ENCODE measurements at regions not wholly inside any gene's neighbourhood (a gene's known extent, or its start where the extent isn't known, plus 50 kb on each side); places are given as distances from the start of the nearest gene placed in this dataset.
"Not testable (repeated sequence)": the region's sequence is repeated elsewhere in the genome, so short reads cannot be mapped to it uniquely, and the experiment has no call there.

- TF ChIP-seq CTCF (IDR thresholded peaks at IDR 0.05) = no peak
- no peaks in the 10 kb centered on the region for H3K36me3 ChIP-seq (ENCODE audit: control insufficient read depth, insufficient read depth, low read length)
- no peaks in the 10 kb centered on the region for H3K4me1 ChIP-seq
- H3K9me3 ChIP-seq (ENCODE audit: control insufficient read depth, low read length) = no peaks in the 10 kb centered on the region
- H3K79me2 ChIP-seq = no peaks in the 10 kb centered on the region
- no peak overlapping the region for H3K4me2 ChIP-seq (ENCODE audit: low read length)
- no peaks in the 10 kb centered on the region for H3K27me3 ChIP-seq (ENCODE audit: control insufficient read depth, insufficient read depth, low read length)
- H3K9ac ChIP-seq = no peak overlapping the region
- no peak overlapping the region for H2AFZ ChIP-seq
- H3K27ac ChIP-seq = no peak overlapping the region
- no peak overlapping the region for H3K4me3 ChIP-seq (ENCODE audit: low read depth, low read length)
These were observed 360.9 kb downstream of the SLITRK5 start for GRCh38 chr13:88031980-88032559.

GRCh38 chr13:88036205-88036604 lies 365.0 kb downstream of the SLITRK5 start:
- H3K27ac ChIP-seq; H3K9ac ChIP-seq; H3K4me2 ChIP-seq (ENCODE audit: low read length); H2AFZ ChIP-seq; H3K36me3 ChIP-seq (ENCODE audit: control insufficient read depth, insufficient read depth, low read length); H3K27me3 ChIP-seq (ENCODE audit: control insufficient read depth, insufficient read depth, low read length); H3K9me3 ChIP-seq (ENCODE audit: control insufficient read depth, low read length); H3K4me1 ChIP-seq; H3K79me2 ChIP-seq; H3K4me3 ChIP-seq (ENCODE audit: low read depth, low read length): not testable (repeated sequence)

GRCh38 chr13:88042489-88042888 lies 371.3 kb downstream of the SLITRK5 start:
- Histone ChIP-seq H3K9ac (no peak overlapping the region), H3K27ac (no peak overlapping the region), H3K4me2 (ENCODE audit: low read length) (no peak overlapping the region), H2AFZ (no peak overlapping the region), H3K4me3 (ENCODE audit: low read depth, low read length) (no peak overlapping the region), H3K36me3 (ENCODE audit: control insufficient read depth, insufficient read depth, low read length) (no peaks in the 10 kb centered on the region), H3K9me3 (ENCODE audit: control insufficient read depth, low read length) (no peaks in the 10 kb centered on the region), H3K79me2 (no peaks in the 10 kb centered on the region), H3K27me3 (ENCODE audit: control insufficient read depth, insufficient read depth, low read length) (no peaks in the 10 kb centered on the region), H3K4me1 (no peaks in the 10 kb centered on the region)
- TF ChIP-seq CTCF (IDR thresholded peaks at IDR 0.05) = no peak

- Histone ChIP-seq H3K79me2 (no peaks in the 10 kb centered on the region), H3K36me3 (ENCODE audit: control insufficient read depth, insufficient read depth, low read length) (no peaks in the 10 kb centered on the region), H3K4me3 (ENCODE audit: low read depth, low read length) (no peak overlapping the region), H3K9me3 (ENCODE audit: control insufficient read depth, low read length) (no peaks in the 10 kb centered on the region), H2AFZ (no peak overlapping the region), H3K9ac (no peak overlapping the region), H3K27ac (no peak overlapping the region), H3K27me3 (ENCODE audit: control insufficient read depth, insufficient read depth, low read length) (no peaks in the 10 kb centered on the region), H3K4me1 (no peaks in the 10 kb centered on the region), H3K4me2 (ENCODE audit: low read length) (no peak overlapping the region)
- TF ChIP-seq CTCF (IDR thresholded peaks at IDR 0.05) = no peak
These were observed 380.7 kb downstream of the SLITRK5 start for GRCh38 chr13:88051746-88052482.

GRCh38 chr13:88063741-88064140 lies 392.6 kb downstream of the SLITRK5 start:
- no peak overlapping the region for H2AFZ ChIP-seq
- H3K9me3 ChIP-seq (ENCODE audit: control insufficient read depth, low read length) = no peaks in the 10 kb centered on the region
- no peak overlapping the region for H3K9ac ChIP-seq
- H3K4me3 ChIP-seq (ENCODE audit: low read depth, low read length) = no peak overlapping the region
- H3K36me3 ChIP-seq (ENCODE audit: control insufficient read depth, insufficient read depth, low read length) = no peaks in the 10 kb centered on the region
- no peaks in the 10 kb centered on the region for H3K4me1 ChIP-seq
- no peak for TF ChIP-seq CTCF (IDR thresholded peaks at IDR 0.05)
- H3K79me2 ChIP-seq = no peaks in the 10 kb centered on the region
- H3K27ac ChIP-seq = no peak overlapping the region
- no peaks in the 10 kb centered on the region for H3K27me3 ChIP-seq (ENCODE audit: control insufficient read depth, insufficient read depth, low read length)
- no peak overlapping the region for H3K4me2 ChIP-seq (ENCODE audit: low read length)

All from parathyroid adenoma (tissue), 2 donors.